Lower leg skin (tissue), 3 donors: ENCODE measurements at regions not wholly inside any gene's neighbourhood (a gene's known extent, or its start where the extent isn't known, plus 50 kb on each side); places are given as distances from the start of the nearest gene placed in this dataset.

ENCODE experiments used
- POLR2A ChIP-seq, 2 donors: fragments of 450-650 bp; IDR thresholded peaks; one replicate each; pipeline ENCODE4 v1.6.1; 2016 to 2017; ENCODE audit warnings: antibody characterized with exemption in 2 of 2, mild to moderate bottlenecking in 1 of 2, moderate library complexity in 1 of 2
- TF ChIP-seq, protein P1 (sequence below), 3 donors: fragments of 450-650 bp; IDR thresholded peaks; one replicate each; pipeline ENCODE4 v1.5.1; 2016; ENCODE audit warnings: antibody characterized with exemption in 3 of 3, mild to moderate bottlenecking in 3 of 3, moderate library complexity in 2 of 3

DNA sequence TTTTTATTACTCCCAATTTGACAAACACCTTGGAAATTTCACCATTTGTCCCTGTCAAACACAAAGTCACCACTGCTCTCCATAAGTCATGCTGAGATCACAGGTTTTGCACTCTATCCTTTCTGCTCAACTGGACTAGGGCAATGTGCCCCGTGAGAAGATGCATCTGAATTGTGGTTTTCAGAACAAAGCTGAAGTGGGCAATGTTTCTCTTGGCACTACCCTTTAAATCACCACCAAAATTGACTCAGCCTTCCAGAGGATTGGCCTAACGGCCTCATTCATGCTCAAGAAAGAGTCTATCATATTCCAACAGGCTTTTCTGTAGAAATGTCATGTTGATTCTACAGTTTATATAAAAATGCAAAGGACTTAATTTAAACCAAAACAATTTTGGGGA is 81.0 kb upstream of the TRIO start:
- TF ChIP-seq, protein P1, sequence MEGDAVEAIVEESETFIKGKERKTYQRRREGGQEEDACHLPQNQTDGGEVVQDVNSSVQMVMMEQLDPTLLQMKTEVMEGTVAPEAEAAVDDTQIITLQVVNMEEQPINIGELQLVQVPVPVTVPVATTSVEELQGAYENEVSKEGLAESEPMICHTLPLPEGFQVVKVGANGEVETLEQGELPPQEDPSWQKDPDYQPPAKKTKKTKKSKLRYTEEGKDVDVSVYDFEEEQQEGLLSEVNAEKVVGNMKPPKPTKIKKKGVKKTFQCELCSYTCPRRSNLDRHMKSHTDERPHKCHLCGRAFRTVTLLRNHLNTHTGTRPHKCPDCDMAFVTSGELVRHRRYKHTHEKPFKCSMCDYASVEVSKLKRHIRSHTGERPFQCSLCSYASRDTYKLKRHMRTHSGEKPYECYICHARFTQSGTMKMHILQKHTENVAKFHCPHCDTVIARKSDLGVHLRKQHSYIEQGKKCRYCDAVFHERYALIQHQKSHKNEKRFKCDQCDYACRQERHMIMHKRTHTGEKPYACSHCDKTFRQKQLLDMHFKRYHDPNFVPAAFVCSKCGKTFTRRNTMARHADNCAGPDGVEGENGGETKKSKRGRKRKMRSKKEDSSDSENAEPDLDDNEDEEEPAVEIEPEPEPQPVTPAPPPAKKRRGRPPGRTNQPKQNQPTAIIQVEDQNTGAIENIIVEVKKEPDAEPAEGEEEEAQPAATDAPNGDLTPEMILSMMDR (IDR thresholded peaks at IDR 0.05) = no peak
- TF ChIP-seq POLR2A (IDR thresholded peaks at IDR 0.05) = no peak
